Common myeloid progenitor, CD34-positive (primary cell): ENCODE measurements at regions not wholly inside any gene's neighbourhood (a gene's known extent, or its start where the extent isn't known, plus 50 kb on each side); places are given as distances from the start of the nearest gene placed in this dataset.

Experiments
- CTCF ChIA-PET: fragments of 350-600 bp; sonication (Branson Sonifier 250); formaldehyde crosslinking; loops from one replicate; lab custom pipeline; 2021; ENCODE audit warnings: antibody characterized with exemption; lab: Charles Lee
- POLR2A ChIA-PET: fragments of 350-600 bp; sonication (Branson Sonifier 250); formaldehyde crosslinking; loops from one replicate; lab custom pipeline; 2021; ENCODE audit warnings: antibody characterized with exemption; lab: Charles Lee
- DNase-seq, 3 donors: peaks; one replicate each; pipeline versions ENCODE4 v3.0.0 to v3.0.0-alpha.2; 2013
- H3K27ac ChIP-seq, 2 experiments: 1 replicate in 1 of 2; 2 replicates in 1 of 2; pipeline ENCODE4 v1.7.0; 2013; ENCODE audit warnings: inconsistent platforms in 2 of 2, low read length in 2 of 2, mild to moderate bottlenecking in 2 of 2, low read depth in 1 of 2, moderate library complexity in 1 of 2; ENCODE audit not compliant: severe bottlenecking in 2 of 2, insufficient read depth in 1 of 2, poor library complexity in 1 of 2
- H3K27me3 ChIP-seq, 5 experiments: replicated peaks in 2 of 5; 1 replicate in 3 of 5; 2 replicates in 2 of 5; pipeline versions ENCODE4 v1.6.1 to v1.7.0; 2013; ENCODE audit warnings: low read length in 4 of 5, mild to moderate bottlenecking in 2 of 5, moderate library complexity in 2 of 5, inconsistent platforms in 1 of 5; ENCODE audit not compliant: insufficient read depth in 5 of 5, control insufficient read depth in 4 of 5
- H3K36me3 ChIP-seq, 4 experiments: 1 replicate in 2 of 4; 2 replicates in 2 of 4; pipeline versions ENCODE4 v1.6.1 to v1.7.0; 2013; ENCODE audit warnings: low read length in 3 of 4, control low read depth in 1 of 4, mild to moderate bottlenecking in 1 of 4; ENCODE audit not compliant: control insufficient read depth in 4 of 4, insufficient read depth in 4 of 4
- H3K4me1 ChIP-seq, 4 experiments: 1 replicate in 3 of 4; 2 replicates in 1 of 4; pipeline versions ENCODE4 v1.6.1 to v1.7.1; 2013; ENCODE audit warnings: low read length in 3 of 4, mild to moderate bottlenecking in 3 of 4, control low read depth in 1 of 4, inconsistent platforms in 1 of 4, moderate library complexity in 1 of 4; ENCODE audit not compliant: control insufficient read depth in 4 of 4, insufficient read depth in 4 of 4; ENCODE audit errors: control extremely low read depth in 1 of 4
- H3K4me3 ChIP-seq, 7 experiments: 1 replicate in 4 of 7; 2 replicates in 3 of 7; pipeline versions ENCODE4 v1.5.1 to v1.7.0; 2013; ENCODE audit warnings: mild to moderate bottlenecking in 7 of 7, low read length in 6 of 7, moderate library complexity in 6 of 7, inconsistent platforms in 2 of 7, low read depth in 2 of 7, control low read depth in 1 of 7; ENCODE audit not compliant: insufficient read depth in 4 of 7, control insufficient read depth in 1 of 7; ENCODE audit errors: extremely low read depth in 1 of 7
- H3K9me3 ChIP-seq, 5 experiments: 1 replicate in 4 of 5; 2 replicates in 1 of 5; pipeline versions ENCODE4 v1.6.1 to v1.7.1; 2013; ENCODE audit warnings: low read length in 4 of 5, mild to moderate bottlenecking in 2 of 5, inconsistent platforms in 1 of 5, low read depth in 1 of 5, moderate library complexity in 1 of 5; ENCODE audit not compliant: control insufficient read depth in 4 of 5, insufficient read depth in 2 of 5; ENCODE audit errors: control extremely low read depth in 1 of 5
- WGBS: methylation state at CpG from one replicate; pipeline ENCODE4 v1.1.5; 2013; ENCODE audit not compliant: insufficient coverage; 5-methylcytosine and 5-hydroxymethylcytosine counted together

DNA sequence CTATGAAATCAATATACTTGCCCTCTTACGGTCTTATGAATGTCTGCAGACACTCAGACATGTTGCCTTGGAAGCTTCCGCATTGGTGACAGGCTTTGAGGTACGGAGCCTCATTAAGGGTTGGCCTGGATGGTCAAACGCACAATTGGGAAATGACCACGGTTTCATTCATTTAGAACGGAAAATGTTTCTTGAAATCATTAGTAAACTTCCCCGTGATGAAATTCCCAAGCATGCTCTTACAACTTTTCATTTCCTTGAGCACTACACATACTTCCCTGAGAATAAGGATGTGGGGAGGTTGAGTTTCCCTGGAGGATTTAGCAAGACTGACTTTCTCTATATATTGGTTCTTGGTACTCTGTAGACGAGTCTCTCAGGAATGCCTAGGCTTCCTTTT, 146.3 kb downstream of the HLX start:
- CTCF ChIA-PET, result interaction anchor here (1.1 to 2.2 kb wide), 2 partner anchors 10 to 45 kb away, joined by 4 to 5 read pairs; no protein-coding TSS in a partner anchor

DNA sequence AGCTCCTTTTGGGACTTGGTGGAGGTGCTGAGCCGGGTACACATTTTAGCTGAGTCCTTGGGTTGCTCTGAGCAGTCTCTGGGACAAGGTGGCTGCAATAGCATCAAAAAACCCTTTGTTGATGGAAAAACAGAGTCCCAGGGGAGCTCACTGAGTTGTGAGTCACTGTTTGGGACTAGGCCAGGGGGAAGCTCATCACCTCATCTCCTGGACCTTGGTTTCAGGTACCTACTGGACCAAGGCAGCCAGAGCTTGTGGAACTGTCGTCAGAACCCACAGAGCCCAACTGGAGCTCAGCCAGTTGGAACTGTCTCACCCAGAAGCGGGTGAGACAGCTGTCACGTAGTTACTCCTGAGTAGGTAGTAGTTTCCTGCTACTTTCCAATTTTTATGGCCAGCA, 146.7 kb downstream of the HLX start:
- DNase-seq, result no peak
- H3K9me3 ChIP-seq, result peaks cover 0 to 3% (median 0%) of the 10 kb centered on the region in 5 experiments
- ChIA-PET POLR2A (no interaction called here), CTCF (interaction anchor here (0.7 to 2.2 kb wide), 2 partner anchors 9 to 1022 kb away, joined by 3 to 5 read pairs; no protein-coding TSS in a partner anchor)
- 78% methylated on average over 4 of the region's 4 CpGs for WGBS
- no peak overlapping the region for H3K4me3 ChIP-seq
- H3K36me3 ChIP-seq, result no peaks in the 10 kb centered on the region
- H3K27me3 ChIP-seq, result no peaks in the 10 kb centered on the region
- H3K4me1 ChIP-seq, result peaks cover 6 to 18% (median 7%) of the 10 kb centered on the region in 4 experiments
- no peak overlapping the region for H3K27ac ChIP-seq

More for the DNA sequence above, 146.3 kb downstream of the HLX start:
- H3K4me1 ChIP-seq, result peaks cover 6 to 16% (median 7%) of the 10 kb centered on the region in 4 experiments
- H3K27me3 ChIP-seq, result no peaks in the 10 kb centered on the region
- peaks cover 0 to 3% (median 0%) of the 10 kb centered on the region in 5 experiments for H3K9me3 ChIP-seq
- 100% methylated on average over 5 of the region's 8 CpGs for WGBS
- no peak for DNase-seq
- no peak overlapping the region for H3K27ac ChIP-seq
- H3K36me3 ChIP-seq, result no peaks in the 10 kb centered on the region
- H3K4me3 ChIP-seq, result no peak overlapping the region
- POLR2A ChIA-PET, result no interaction called here

DNA sequence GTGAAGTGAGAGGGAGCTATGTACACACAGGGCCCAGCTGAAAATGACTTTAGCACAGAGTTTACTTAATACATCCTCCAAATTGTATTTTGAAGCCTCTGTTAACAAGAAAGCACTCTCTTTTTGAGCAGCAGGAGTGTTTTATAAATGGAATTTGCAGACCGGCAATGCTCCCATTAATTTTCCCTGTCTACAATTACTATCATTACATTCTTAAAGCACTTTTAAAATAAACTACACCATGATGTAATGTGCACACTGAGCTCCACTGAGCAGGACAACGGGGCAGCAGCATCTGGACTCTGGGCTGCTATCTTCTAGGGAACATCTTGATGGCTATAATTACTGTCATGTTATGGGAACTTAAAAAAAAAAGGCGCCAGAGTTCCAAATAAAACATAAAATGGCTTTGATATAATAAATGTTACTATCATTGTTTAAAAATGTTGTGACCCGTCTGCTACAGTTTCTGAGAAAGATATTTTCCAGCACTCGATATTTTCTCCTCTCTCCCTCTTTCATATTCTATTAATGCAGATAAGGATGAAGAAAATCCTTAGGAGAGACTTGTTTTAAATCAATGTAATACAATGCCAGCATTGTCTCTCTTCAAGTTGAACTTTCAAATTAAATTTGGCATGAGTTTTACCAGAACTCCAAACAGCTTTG, 150.9 kb downstream of the HLX start:
- Histone ChIP-seq H3K36me3 (no peaks in the 10 kb centered on the region), H3K4me3 (no peak overlapping the region), H3K27me3 (no peaks in the 10 kb centered on the region), H3K4me1 (peaks cover 6 to 36% (median 19%) of the 10 kb centered on the region in 4 experiments), H3K9me3 (peaks cover 0 to 3% (median 0%) of the 10 kb centered on the region in 5 experiments), H3K27ac (no peak overlapping the region)
- POLR2A ChIA-PET, result no interaction called here
- DNase-seq, result no peak
- no CpG with 5 or more reads among the region's 5 CpGs for WGBS
- CTCF ChIA-PET, result interaction anchor here (1.0 kb wide), 1 partner anchor 9 kb away, joined by 3 read pairs; no protein-coding TSS in a partner anchor

DNA sequence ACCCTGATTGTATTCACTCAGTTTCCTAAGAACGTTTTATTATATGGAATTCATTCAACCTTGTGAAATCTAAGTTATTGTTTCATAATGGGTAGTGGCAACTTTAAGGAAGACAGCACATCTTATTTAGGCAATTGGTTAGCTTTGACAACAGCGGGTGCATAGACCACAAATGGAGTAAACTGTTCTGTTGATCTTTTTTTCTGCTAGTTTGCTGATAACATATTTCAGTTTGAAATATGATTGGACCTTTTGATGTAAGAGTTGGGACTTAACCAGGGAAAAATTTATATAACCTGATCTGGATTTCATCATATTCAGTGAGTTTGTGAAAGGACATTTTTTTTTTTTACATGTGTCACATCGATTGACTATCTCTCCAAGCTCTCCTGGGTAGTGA, 151.7 kb downstream of the HLX start:
- Histone ChIP-seq H3K27ac (no peak overlapping the region), H3K4me1 (peaks cover 8 to 44% (median 27%) of the 10 kb centered on the region in 4 experiments), H3K9me3 (peaks cover 0 to 3% (median 0%) of the 10 kb centered on the region in 5 experiments), H3K27me3 (no peaks in the 10 kb centered on the region), H3K36me3 (no peaks in the 10 kb centered on the region), H3K4me3 (no peak overlapping the region)
- peak in 2 of 3 donors; percentile 21 to 25 for DNase-seq
- CTCF ChIA-PET, result no interaction called here
- POLR2A ChIA-PET, result no interaction called here
- WGBS, result 83% methylated on average over 2 of the region's 3 CpGs

GRCh38 chr1:221031458-221032203, 152.4 kb downstream of the HLX start:
- ChIA-PET POLR2A (interaction anchor here (1.5 kb wide), 1 partner anchor 155 kb away, joined by 4 read pairs; no protein-coding TSS in a partner anchor), CTCF (interaction anchor here (0.7 to 1.4 kb wide), 3 partner anchors 62 to 155 kb away, joined by 3 read pairs; no protein-coding TSS in a partner anchor)
- Histone ChIP-seq H3K27ac (no peak overlapping the region), H3K9me3 (peaks cover 0 to 3% (median 0%) of the 10 kb centered on the region in 5 experiments), H3K27me3 (no peaks in the 10 kb centered on the region), H3K4me3 (no peak overlapping the region), H3K36me3 (no peaks in the 10 kb centered on the region), H3K4me1 (peaks cover 9 to 45% (median 30%) of the 10 kb centered on the region in 4 experiments)
- 100% methylated on average over 2 of the region's 3 CpGs for WGBS
- peak in 2 of 3 donors; percentile 37 to 43 for DNase-seq

DNA sequence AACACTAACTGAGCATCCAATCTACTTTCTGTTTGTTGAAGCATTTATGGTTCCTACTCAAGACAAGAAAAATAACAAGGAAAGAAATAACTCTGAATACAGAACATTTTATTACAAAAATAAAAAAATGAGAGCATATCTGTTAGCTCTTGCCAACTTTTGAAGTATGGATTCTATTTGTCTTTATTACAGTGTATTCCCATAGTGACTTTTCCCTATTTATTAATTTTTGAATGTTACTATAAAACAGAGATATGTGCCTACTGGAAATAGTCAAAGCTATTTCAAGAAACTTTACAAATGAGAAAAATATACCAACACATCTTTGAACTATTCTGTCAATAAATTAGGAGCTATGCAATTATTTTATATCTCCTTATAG, 153.0 kb downstream of the HLX start:
- DNase-seq, result no peak
- H3K27me3 ChIP-seq, result no peaks in the 10 kb centered on the region
- H3K27ac ChIP-seq, result no peak overlapping the region
- peaks cover 9 to 45% (median 30%) of the 10 kb centered on the region in 4 experiments for H3K4me1 ChIP-seq
- H3K9me3 ChIP-seq, result peaks cover 0 to 3% (median 0%) of the 10 kb centered on the region in 5 experiments
- H3K36me3 ChIP-seq, result no peaks in the 10 kb centered on the region
- no peak overlapping the region for H3K4me3 ChIP-seq
- POLR2A ChIA-PET, result interaction anchor here (0.7 to 1.5 kb wide), 2 partner anchors 141 to 156 kb away, joined by 3 to 4 read pairs; no protein-coding TSS in a partner anchor
- CTCF ChIA-PET, result interaction anchor here (0.7 to 1.6 kb wide), 6 partner anchors 14 to 156 kb away, joined by 3 to 4 read pairs (median 3); no protein-coding TSS in a partner anchor
